SK-N-MC (cell line): ENCODE measurements at regions not wholly inside any gene's neighbourhood (a gene's known extent, or its start where the extent isn't known, plus 50 kb on each side); places are given as distances from the start of the nearest gene placed in this dataset.

Experiments
- DNase-seq: peaks from one replicate; pipeline ENCODE4 v3.0.0-alpha.2; 2011; ENCODE audit warnings: low read depth, low spot score
- H3K27ac ChIP-seq: fragments of 200-600 bp; sonication (generic); 2 replicates; pipeline ENCODE4 v1.5.1; 2016; ENCODE audit warnings: mixed run types
- H3K36me3 ChIP-seq: fragments of 200-600 bp; sonication (generic); 2 replicates; pipeline ENCODE4 v1.6.1; 2017; ENCODE audit warnings: antibody characterized with exemption, low read length, mixed read lengths; ENCODE audit not compliant: insufficient read depth
- H3K4me3 ChIP-seq: fragments of 200-600 bp; sonication (generic); 2 replicates; pipeline ENCODE4 v1.5.1; 2016
- H3K9ac ChIP-seq: fragments of 200-600 bp; sonication (generic); 2 replicates; pipeline ENCODE4 v1.8.0; 2017; ENCODE audit warnings: mixed run types, mixed read lengths; ENCODE audit not compliant: insufficient read length
- H3K9me3 ChIP-seq: fragments of 200-600 bp; sonication (generic); 2 replicates; pipeline ENCODE4 v1.6.1; 2017; ENCODE audit warnings: low read depth, mild to moderate bottlenecking, antibody characterized with exemption, low read length, moderate library complexity, mixed read lengths
- EZH2 ChIP-seq: fragments of 200-600 bp; sonication (generic); IDR thresholded peaks from one replicate; pipeline ENCODE4 v1.6.1; 2017; ENCODE audit warnings: antibody characterized with exemption
- FOXP2 ChIP-seq: optimal IDR thresholded peaks from 2 replicates; pipeline ENCODE3; 2011; ENCODE audit warnings: mild to moderate bottlenecking, moderate library complexity; ENCODE audit not compliant: insufficient read depth; ENCODE audit errors: extremely low read length, control extremely low read depth
- POLR2AphosphoS5 ChIP-seq: IDR thresholded peaks from 2 replicates; pipeline ENCODE4 v1.6.1; 2012; ENCODE audit warnings: mild to moderate bottlenecking, low read depth, low read length, borderline replicate concordance

DNA sequence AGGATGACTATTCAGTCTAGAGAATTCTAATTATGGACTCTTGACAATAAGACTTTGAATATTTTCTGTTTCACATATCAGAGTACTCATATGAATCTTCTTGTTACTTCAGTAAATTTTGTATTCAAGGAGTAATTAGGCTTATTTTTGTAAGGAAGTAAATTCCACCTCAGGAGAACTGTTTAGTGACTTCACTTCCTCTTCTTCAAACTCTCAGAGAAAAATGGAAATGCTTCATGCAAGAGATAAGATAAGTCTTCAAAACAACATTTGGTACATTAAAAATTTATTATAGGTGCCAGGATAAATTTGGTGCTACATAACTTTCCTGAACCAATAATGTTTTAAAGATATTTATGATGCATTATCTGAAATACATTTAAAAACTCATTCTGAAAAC, 1421.9 kb downstream of the PCDH7 start:
- no peaks in the 10 kb centered on the region for H3K9me3 ChIP-seq
- H3K4me3 ChIP-seq, result no peak overlapping the region
- H3K36me3 ChIP-seq, result no peaks in the 10 kb centered on the region
- H3K27ac ChIP-seq, result no peak overlapping the region
- no peak overlapping the region for H3K9ac ChIP-seq
- no peak for DNase-seq
- TF ChIP-seq POLR2AphosphoS5, result no peak
- TF ChIP-seq FOXP2, result no peak
- no peak for TF ChIP-seq EZH2

DNA sequence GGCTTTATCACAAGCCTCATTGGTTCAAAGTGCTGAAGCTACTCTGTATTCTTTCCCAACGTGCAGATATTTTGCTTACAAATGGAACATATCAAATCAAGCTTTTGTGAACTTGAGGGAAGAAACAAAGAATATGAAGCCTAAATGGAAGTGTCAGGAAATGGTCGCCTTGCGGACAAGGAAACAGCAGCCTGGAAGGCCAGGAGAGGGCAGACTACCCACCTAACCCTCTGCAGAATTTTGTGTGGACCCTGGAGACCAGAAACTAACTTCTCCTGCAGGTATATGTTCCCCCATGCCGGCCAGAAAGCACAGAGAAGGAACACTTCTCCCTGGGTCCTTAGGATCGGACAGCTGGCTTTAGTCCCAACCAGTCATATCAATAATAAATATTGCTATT, 1425.8 kb downstream of the PCDH7 start:
- no peak overlapping the region for H3K4me3 ChIP-seq
- H3K9me3 ChIP-seq, result no peaks in the 10 kb centered on the region
- no peak for TF ChIP-seq POLR2AphosphoS5
- no peak for TF ChIP-seq EZH2
- no peak for TF ChIP-seq FOXP2
- no peak overlapping the region for H3K27ac ChIP-seq
- no peak for DNase-seq
- H3K36me3 ChIP-seq, result no peaks in the 10 kb centered on the region
- no peak overlapping the region for H3K9ac ChIP-seq

DNA sequence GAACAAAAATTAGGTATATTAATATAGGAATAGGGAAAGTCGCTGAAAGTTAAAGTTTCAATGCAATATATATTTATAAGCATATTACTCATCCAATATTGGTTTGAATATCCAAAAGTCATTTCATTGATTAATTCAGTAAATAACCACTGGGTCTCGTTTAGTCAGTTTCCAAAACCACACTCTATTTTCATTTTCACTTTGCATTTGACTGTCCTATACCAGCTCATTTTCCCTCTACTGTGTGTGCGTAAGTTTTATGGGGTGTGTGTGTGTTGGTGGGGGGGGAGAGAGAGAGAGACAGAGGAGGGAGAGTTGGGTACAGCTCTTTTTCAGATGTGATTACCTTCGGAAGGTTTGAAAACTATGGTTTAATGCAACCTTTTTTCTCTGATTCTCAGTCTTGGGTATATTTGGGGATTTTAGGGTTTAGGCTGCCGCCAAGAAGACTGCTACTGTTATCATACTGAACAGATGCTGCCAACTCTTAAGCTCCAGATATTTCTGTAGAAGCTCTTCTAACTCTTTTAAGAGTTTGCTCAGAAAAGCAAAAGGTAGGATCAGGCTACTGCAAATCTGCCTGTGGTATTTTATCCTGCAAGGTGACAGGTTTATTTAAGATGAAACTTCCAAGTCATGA, 1427.4 kb downstream of the PCDH7 start:
- Histone ChIP-seq H3K9me3 (no peaks in the 10 kb centered on the region), H3K36me3 (no peaks in the 10 kb centered on the region), H3K4me3 (no peak overlapping the region), H3K9ac (no peak overlapping the region), H3K27ac (no peak overlapping the region)
- TF ChIP-seq FOXP2, result no peak
- no peak for TF ChIP-seq POLR2AphosphoS5
- TF ChIP-seq EZH2, result no peak
- no peak for DNase-seq

- no peak overlapping the region for H3K27ac ChIP-seq
- H3K36me3 ChIP-seq, result no peaks in the 10 kb centered on the region
- H3K4me3 ChIP-seq, result no peak overlapping the region
- H3K9ac ChIP-seq, result no peak overlapping the region
- TF ChIP-seq FOXP2 (no peak), POLR2AphosphoS5 (no peak), EZH2 (no peak)
- no peaks in the 10 kb centered on the region for H3K9me3 ChIP-seq
- DNase-seq, result no peak
Measured at GRCh38 chr4:32148111-32148666, 1428.0 kb downstream of the PCDH7 start.

DNA sequence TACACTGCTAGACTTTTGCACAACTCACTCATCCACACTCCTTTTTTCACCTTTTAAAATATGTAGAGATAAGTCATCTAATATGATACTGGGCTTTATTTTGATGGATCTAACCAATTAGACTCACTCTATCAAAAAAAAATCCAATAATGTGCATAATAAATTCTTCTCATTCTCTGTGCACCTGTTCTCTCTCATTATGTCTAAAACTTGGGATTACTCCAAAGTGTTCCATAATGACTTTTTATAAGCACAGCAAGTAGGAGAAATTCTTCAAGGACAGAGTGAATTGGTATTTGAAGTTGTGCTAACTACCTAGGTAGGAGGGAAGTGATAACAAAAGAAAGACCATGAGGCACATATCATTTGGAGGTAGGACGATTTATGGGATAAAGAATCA, 1438.8 kb downstream of the PCDH7 start:
- Histone ChIP-seq H3K9ac (no peak overlapping the region), H3K4me3 (no peak overlapping the region), H3K36me3 (no peaks in the 10 kb centered on the region), H3K27ac (no peak overlapping the region), H3K9me3 (no peaks in the 10 kb centered on the region)
- DNase-seq, result no peak
- no peak for TF ChIP-seq EZH2
- TF ChIP-seq FOXP2, result no peak
- TF ChIP-seq POLR2AphosphoS5, result no peak

DNA sequence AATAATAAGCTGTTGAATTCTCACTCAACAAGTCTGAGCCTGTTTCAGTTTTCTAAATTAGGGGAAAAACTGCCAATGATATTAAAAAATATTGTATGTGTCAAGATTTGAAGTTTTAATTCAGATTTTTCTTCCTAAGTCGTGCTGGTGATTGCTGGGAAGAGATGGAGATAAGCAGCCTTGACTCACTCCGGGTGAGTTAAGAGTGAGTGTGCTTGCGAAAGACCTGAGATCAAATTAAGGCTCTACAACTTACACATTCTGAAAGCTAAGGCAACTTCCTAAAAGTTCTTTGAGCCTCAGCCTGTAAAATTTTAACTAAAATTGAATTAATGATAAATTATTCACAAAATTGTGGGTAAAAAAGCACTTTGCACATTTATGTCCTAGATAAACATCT, 1441.2 kb downstream of the PCDH7 start:
- Histone ChIP-seq H3K9ac (no peak overlapping the region), H3K27ac (no peak overlapping the region), H3K9me3 (no peaks in the 10 kb centered on the region), H3K4me3 (no peak overlapping the region), H3K36me3 (no peaks in the 10 kb centered on the region)
- no peak for TF ChIP-seq POLR2AphosphoS5
- no peak for TF ChIP-seq FOXP2
- no peak for TF ChIP-seq EZH2
- no peak for DNase-seq

GRCh38 chr4:32163125-32163524, 1443.0 kb downstream of the PCDH7 start:
- DNase-seq, result no peak
- no peaks in the 10 kb centered on the region for H3K36me3 ChIP-seq
- H3K9ac ChIP-seq, result no peak overlapping the region
- no peak overlapping the region for H3K4me3 ChIP-seq
- no peaks in the 10 kb centered on the region for H3K9me3 ChIP-seq
- no peak for TF ChIP-seq EZH2
- no peak for TF ChIP-seq FOXP2
- no peak for TF ChIP-seq POLR2AphosphoS5
- no peak overlapping the region for H3K27ac ChIP-seq

DNA sequence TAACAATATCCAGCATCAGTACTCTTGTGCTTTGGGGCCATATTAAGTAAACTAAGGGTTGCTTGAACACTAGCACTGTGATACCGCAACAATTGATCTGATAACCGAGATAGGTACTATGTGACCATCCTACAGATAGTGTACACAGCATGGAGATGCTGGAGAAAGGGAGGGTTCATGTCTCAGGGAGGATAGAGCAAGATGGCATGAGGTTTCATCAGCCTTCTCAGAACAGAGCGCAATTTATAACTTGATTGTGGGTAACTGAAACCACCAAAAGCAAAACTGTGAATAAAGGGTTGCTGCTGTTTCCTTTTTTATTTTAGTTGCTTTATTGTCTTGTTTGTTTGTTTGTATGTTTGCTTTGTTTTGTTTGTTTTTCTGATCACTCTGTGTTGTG, 1449.7 kb downstream of the PCDH7 start:
- no peak for DNase-seq
- H3K9ac ChIP-seq, result no peak overlapping the region
- TF ChIP-seq EZH2, result no peak
- TF ChIP-seq POLR2AphosphoS5, result no peak
- no peak for TF ChIP-seq FOXP2
- H3K36me3 ChIP-seq, result no peaks in the 10 kb centered on the region
- no peaks in the 10 kb centered on the region for H3K9me3 ChIP-seq
- no peak overlapping the region for H3K4me3 ChIP-seq
- no peak overlapping the region for H3K27ac ChIP-seq

- TF ChIP-seq POLR2AphosphoS5, result no peak
- no peak for TF ChIP-seq EZH2
- no peak for TF ChIP-seq FOXP2
- Histone ChIP-seq H3K9me3 (no peaks in the 10 kb centered on the region), H3K9ac (no peak overlapping the region), H3K36me3 (no peaks in the 10 kb centered on the region), H3K4me3 (no peak overlapping the region), H3K27ac (no peak overlapping the region)
- no peak for DNase-seq
Measured at GRCh38 chr4:32172086-32172485, 1451.9 kb downstream of the PCDH7 start.
